Activated CD4-positive, alpha-beta T cell treated with anti-CD3 and anti-CD28 coated beads, Interleukin-2, amount 10 ng/mL, durations not matched to agents 24 days and 14 days (primary cell): ENCODE measurements at regions not wholly inside any gene's neighbourhood (a gene's known extent, or its start where the extent isn't known, plus 50 kb on each side); places are given as distances from the start of the nearest gene placed in this dataset.

Experiments
- DNase-seq: peaks from one replicate; pipeline ENCODE4 v3.0.0; 2022
- H3K27ac Mint-ChIP-seq: one replicate; pipeline ENCODE4 v1.8.0; 2022; ENCODE audit warnings: mild to moderate bottlenecking, mixed read lengths
- H3K27me3 Mint-ChIP-seq: one replicate; pipeline ENCODE4 v1.8.0; 2022; ENCODE audit warnings: mixed read lengths
- H3K36me3 Mint-ChIP-seq: one replicate; pipeline ENCODE4 v1.8.0; 2022; ENCODE audit warnings: low read depth, mild to moderate bottlenecking, mixed read lengths
- H3K4me1 Mint-ChIP-seq: one replicate; pipeline ENCODE4 v1.8.0; 2021; ENCODE audit warnings: mixed read lengths
- H3K4me3 Mint-ChIP-seq: one replicate; pipeline ENCODE4 v1.8.0; 2022; ENCODE audit warnings: mild to moderate bottlenecking, moderate library complexity, mixed read lengths
- H3K9me3 Mint-ChIP-seq: one replicate; pipeline ENCODE4 v1.8.0; 2021; ENCODE audit warnings: mixed read lengths
- intact Hi-C: fragments of 100-400 bp; cut with micrococcal nuclease; formaldehyde crosslinking; loops from one replicate; pipeline ENCODE4 v1.15.1; 2023

GRCh38 chr1:10848109-10848684 is 51.8 kb upstream of the CASZ1 start:
- no peaks in the 10 kb centered on the region for H3K9me3 Mint-ChIP-seq

DNA sequence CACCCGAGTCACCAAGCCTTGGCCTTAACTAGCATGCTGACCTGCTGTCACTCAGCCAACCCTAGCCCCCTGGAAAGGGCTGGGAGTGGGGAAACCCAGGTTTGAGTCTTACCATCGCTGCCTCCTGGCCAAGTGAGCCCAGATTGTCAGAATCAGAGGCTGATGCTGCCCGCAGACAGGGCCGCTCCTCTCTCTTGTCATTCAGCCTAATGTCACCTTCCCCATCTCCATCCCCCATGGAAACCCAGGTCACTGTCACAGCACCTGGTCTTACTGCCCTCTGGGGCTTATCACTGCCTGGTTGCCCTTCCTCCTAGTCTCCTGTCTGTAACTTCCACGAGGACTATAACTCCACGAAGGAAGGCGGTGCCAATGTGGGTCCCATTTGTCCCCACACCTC is 53.6 kb upstream of the CASZ1 start:
- peaks cover 2% of the 10 kb centered on the region for H3K27me3 Mint-ChIP-seq
- H3K4me3 Mint-ChIP-seq, result no peak overlapping the region
- H3K36me3 Mint-ChIP-seq, result no peaks in the 10 kb centered on the region
- no peaks in the 10 kb centered on the region for H3K9me3 Mint-ChIP-seq
- no peak overlapping the region for H3K27ac Mint-ChIP-seq
- intact Hi-C loops, result no loop called here
- H3K4me1 Mint-ChIP-seq, result no peaks in the 10 kb centered on the region
- DNase-seq, result no peak

More at GRCh38 chr1:10848109-10848684, 51.8 kb upstream of the CASZ1 start:
- H3K27me3 Mint-ChIP-seq, result peaks cover 10% of the 10 kb centered on the region
- H3K27ac Mint-ChIP-seq, result no peak overlapping the region
- H3K4me1 Mint-ChIP-seq, result no peaks in the 10 kb centered on the region
- no peaks in the 10 kb centered on the region for H3K36me3 Mint-ChIP-seq
- H3K4me3 Mint-ChIP-seq, result no peak overlapping the region
- intact Hi-C loops, result no loop called here
- DNase-seq, result no peak

DNA sequence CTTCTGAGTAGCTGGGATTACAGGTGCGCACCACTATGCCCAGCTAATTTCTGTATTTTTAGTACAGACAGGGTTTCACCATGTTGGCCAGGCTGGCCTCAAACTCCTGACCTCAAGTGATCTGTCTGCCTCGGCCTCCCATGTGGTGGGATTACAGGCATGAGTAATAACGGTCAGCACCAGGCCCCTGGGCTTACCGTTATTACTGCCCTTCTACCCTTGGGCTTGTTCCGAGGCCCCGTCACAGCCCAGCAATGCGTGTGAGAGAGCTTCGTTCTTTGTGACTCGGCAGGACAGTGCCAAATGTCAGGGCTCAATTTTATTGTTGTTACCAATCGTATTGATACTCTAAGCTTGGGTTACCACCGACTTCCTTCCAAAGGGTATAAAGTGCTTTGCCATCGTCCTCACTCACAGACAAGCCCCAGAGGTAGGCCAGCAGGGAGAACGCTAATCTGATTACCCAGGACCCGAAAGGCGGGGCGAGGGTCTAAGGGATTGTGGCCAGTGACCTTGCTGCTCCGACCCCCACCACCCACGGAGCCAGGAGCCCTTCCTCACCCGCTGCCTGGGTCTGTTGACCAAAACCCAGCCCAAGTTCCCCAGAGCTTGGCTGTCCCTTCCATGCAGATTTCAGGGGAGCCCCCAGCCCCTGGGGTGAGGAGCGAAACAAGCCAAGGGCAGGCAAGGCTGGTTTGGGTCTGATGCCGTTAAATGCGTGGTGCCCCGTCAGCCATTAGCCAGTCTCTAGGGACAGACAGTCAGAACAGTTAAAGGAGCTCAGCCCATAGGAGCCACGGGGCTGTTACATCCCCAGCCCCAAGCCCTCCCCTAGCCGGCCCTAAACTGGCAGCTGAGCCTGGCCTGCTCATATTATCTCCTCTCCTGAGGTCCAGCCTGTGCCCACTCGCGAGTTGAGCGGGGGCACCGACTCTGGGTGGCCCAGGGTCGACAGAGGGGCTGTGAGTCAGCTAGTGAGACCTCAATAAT is 54.9 kb upstream of the CASZ1 start:
- no peaks in the 10 kb centered on the region for H3K27me3 Mint-ChIP-seq
- DNase-seq, result no peak
- no peaks in the 10 kb centered on the region for H3K36me3 Mint-ChIP-seq
- intact Hi-C loops, result no loop called here
- H3K27ac Mint-ChIP-seq, result no peak overlapping the region
- no peaks in the 10 kb centered on the region for H3K4me1 Mint-ChIP-seq
- H3K9me3 Mint-ChIP-seq, result no peaks in the 10 kb centered on the region
- no peak overlapping the region for H3K4me3 Mint-ChIP-seq

GRCh38 chr1:10852018-10852417 is 55.6 kb upstream of the CASZ1 start:
- no peaks in the 10 kb centered on the region for H3K27me3 Mint-ChIP-seq
- H3K9me3 Mint-ChIP-seq, result no peaks in the 10 kb centered on the region
- no peaks in the 10 kb centered on the region for H3K36me3 Mint-ChIP-seq
- H3K4me1 Mint-ChIP-seq, result no peaks in the 10 kb centered on the region
- no peak for DNase-seq
- intact Hi-C loops, result no loop called here
- H3K4me3 Mint-ChIP-seq, result no peak overlapping the region
- H3K27ac Mint-ChIP-seq, result no peak overlapping the region

- intact Hi-C loops, result no loop called here
- no peak for DNase-seq
- Mint-ChIP-seq H3K4me3 (no peak overlapping the region), H3K36me3 (no peaks in the 10 kb centered on the region), H3K27me3 (no peaks in the 10 kb centered on the region), H3K27ac (no peak overlapping the region), H3K9me3 (no peaks in the 10 kb centered on the region), H3K4me1 (no peaks in the 10 kb centered on the region)
Measured at GRCh38 chr1:10852486-10852885, 56.0 kb upstream of the CASZ1 start.

- Mint-ChIP-seq H3K4me3 (no peak overlapping the region), H3K9me3 (no peaks in the 10 kb centered on the region), H3K27me3 (no peaks in the 10 kb centered on the region), H3K27ac (no peak overlapping the region), H3K36me3 (no peaks in the 10 kb centered on the region), H3K4me1 (no peaks in the 10 kb centered on the region)
- no peak for DNase-seq
- intact Hi-C loops, result no loop called here
Measured at GRCh38 chr1:10852998-10853520, 56.6 kb upstream of the CASZ1 start.

- no peaks in the 10 kb centered on the region for H3K36me3 Mint-ChIP-seq
- DNase-seq, result no peak
- intact Hi-C loops, result no loop called here
- H3K27ac Mint-ChIP-seq, result no peak overlapping the region
- H3K9me3 Mint-ChIP-seq, result no peaks in the 10 kb centered on the region
- H3K27me3 Mint-ChIP-seq, result no peaks in the 10 kb centered on the region
- no peak overlapping the region for H3K4me3 Mint-ChIP-seq
- no peaks in the 10 kb centered on the region for H3K4me1 Mint-ChIP-seq
Measured at GRCh38 chr1:10853701-10854100, 57.3 kb upstream of the CASZ1 start.

GRCh38 chr1:10854856-10855459 is 58.5 kb upstream of the CASZ1 start:
- Mint-ChIP-seq H3K9me3 (no peaks in the 10 kb centered on the region), H3K4me1 (no peaks in the 10 kb centered on the region), H3K36me3 (no peaks in the 10 kb centered on the region), H3K4me3 (no peak overlapping the region), H3K27ac (no peak overlapping the region), H3K27me3 (no peaks in the 10 kb centered on the region)
- DNase-seq, result no peak
- intact Hi-C loops, result no loop called here

DNA sequence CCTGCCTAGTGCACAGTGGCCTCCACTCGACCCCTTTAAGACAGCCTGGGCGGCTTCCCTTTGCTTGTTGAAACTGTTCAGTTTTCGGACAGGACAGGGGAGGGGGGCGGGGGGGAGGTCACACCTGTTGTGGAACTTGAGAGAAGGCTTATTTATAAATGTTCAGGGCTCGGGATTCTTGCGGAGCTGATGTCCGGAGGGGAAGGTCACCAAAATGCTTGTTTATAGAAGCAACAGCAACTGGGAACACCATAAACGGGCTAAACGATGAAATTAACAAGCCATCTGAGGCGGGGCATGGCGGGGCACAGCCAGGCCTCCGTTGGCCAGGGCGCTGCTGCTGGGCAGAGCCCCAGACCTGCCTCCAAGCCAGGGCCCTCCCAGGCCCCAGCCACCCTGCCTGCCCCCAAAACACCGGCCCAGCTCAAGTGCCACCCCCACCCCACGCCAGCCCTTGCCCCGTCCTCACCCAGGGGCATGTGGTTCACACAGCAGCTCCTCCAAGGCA is 59.8 kb upstream of the CASZ1 start:
- no peak overlapping the region for H3K4me3 Mint-ChIP-seq
- DNase-seq, result no peak
- intact Hi-C loops, result no loop called here
- no peaks in the 10 kb centered on the region for H3K36me3 Mint-ChIP-seq
- H3K9me3 Mint-ChIP-seq, result no peaks in the 10 kb centered on the region
- peaks cover 10% of the 10 kb centered on the region for H3K27me3 Mint-ChIP-seq
- H3K27ac Mint-ChIP-seq, result no peak overlapping the region
- H3K4me1 Mint-ChIP-seq, result no peaks in the 10 kb centered on the region

- intact Hi-C loops, result no loop called here
- H3K27ac Mint-ChIP-seq, result no peak overlapping the region
- no peak for DNase-seq
- H3K36me3 Mint-ChIP-seq, result no peaks in the 10 kb centered on the region
- H3K4me3 Mint-ChIP-seq, result no peak overlapping the region
- no peaks in the 10 kb centered on the region for H3K9me3 Mint-ChIP-seq
- H3K27me3 Mint-ChIP-seq, result peaks cover 10% of the 10 kb centered on the region
- H3K4me1 Mint-ChIP-seq, result no peaks in the 10 kb centered on the region
Measured at GRCh38 chr1:10856863-10857598, 60.6 kb upstream of the CASZ1 start.

- H3K36me3 Mint-ChIP-seq, result no peaks in the 10 kb centered on the region
- no peaks in the 10 kb centered on the region for H3K9me3 Mint-ChIP-seq
Measured at GRCh38 chr1:10857687-10858086, 61.2 kb upstream of the CASZ1 start.

GRCh38 chr1:10860218-10860617 is 63.8 kb upstream of the CASZ1 start:
- Mint-ChIP-seq H3K27ac (no peak overlapping the region), H3K4me3 (no peak overlapping the region), H3K27me3 (peaks cover 38% of the 10 kb centered on the region), H3K4me1 (no peaks in the 10 kb centered on the region), H3K36me3 (no peaks in the 10 kb centered on the region), H3K9me3 (no peaks in the 10 kb centered on the region)
- DNase-seq, result no peak
- intact Hi-C loops, result no loop called here

More at GRCh38 chr1:10857687-10858086, 61.2 kb upstream of the CASZ1 start:
- DNase-seq, result no peak
- intact Hi-C loops, result no loop called here
- H3K27me3 Mint-ChIP-seq, result peaks cover 14% of the 10 kb centered on the region
- no peaks in the 10 kb centered on the region for H3K4me1 Mint-ChIP-seq
- no peak overlapping the region for H3K4me3 Mint-ChIP-seq
- H3K27ac Mint-ChIP-seq, result no peak overlapping the region

DNA sequence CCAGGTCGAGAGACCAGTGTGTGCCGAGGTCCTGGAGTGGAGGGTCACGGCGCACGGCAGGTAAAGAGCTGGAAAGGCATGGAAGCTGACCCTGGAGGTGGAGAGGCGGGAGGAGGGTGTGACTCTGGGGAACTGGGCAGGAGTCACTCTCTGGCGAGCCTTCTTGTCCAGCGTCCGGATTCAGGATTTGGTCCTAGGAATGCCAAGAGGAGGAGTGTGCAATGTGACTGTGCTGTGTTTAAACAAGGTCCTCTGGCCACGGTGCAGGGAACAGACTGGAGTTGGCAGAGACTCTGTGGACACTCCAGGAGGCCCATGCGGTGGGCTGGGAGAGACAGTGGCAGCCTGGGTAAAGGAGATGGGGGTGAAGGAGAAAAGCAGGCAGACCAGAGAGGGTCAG is 64.2 kb upstream of the CASZ1 start:
- Mint-ChIP-seq H3K9me3 (no peaks in the 10 kb centered on the region), H3K4me1 (peaks cover 2% of the 10 kb centered on the region), H3K36me3 (no peaks in the 10 kb centered on the region), H3K27ac (no peak overlapping the region), H3K4me3 (no peak overlapping the region), H3K27me3 (peaks cover 42% of the 10 kb centered on the region)
- DNase-seq, result no peak
- intact Hi-C loops, result no loop called here
